ENCODE measurements at regions not wholly inside any gene's neighbourhood (a gene's known extent, or its start where the extent isn't known, plus 50 kb on each side); places are given as distances from the start of the nearest gene placed in this dataset.

DNA sequence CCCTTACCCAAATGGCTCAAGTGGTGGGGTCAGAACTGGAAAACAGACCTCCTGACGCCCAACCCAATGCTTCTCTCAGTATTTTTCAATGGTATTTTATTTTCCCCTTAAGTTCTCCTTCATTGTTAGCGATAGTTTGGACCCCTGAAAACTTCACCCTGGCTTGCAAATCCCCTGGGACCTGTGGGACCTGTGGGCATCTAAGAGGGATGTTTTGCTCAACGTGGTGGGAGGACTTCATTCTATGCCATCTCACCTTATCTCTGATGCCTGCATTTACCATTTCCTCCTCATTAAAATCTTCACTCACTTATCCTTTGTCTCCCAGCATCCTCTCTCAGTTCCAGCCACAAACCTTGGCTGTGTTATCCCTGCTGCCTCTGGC lies 59.4 kb upstream of the GZMB start:
- TF ChIP-seq EZH2 (IDR thresholded peaks at IDR 0.05; ENCODE audit: insufficient read depth, poor library complexity, severe bottlenecking) (no peak), EZH2phosphoT487 (IDR thresholded peaks at IDR 0.05; ENCODE audit: insufficient read depth, low read depth) (no peak)

Measured in GM23248 (cell line).